Gastrocnemius medialis (tissue), 4 donors: ENCODE measurements at regions not wholly inside any gene's neighbourhood (a gene's known extent, or its start where the extent isn't known, plus 50 kb on each side); places are given as distances from the start of the nearest gene placed in this dataset.

ENCODE experiments used
- ATAC-seq, 2 donors: fragments of 150-250 bp; one replicate each; pipeline ENCODE4 v1.9.1; 2016
- DNase-seq, 2 donors: peaks; one replicate each; pipeline ENCODE4 v3.0.0-alpha.2; 2019
- H3K27ac ChIP-seq, 4 donors: fragments of 200-600 bp; sonication (generic); 1 replicate in 1 of 4; 2 replicates in 3 of 4; pipeline ENCODE4 v1.5.1; 2016 to 2018; ENCODE audit warnings: mild to moderate bottlenecking in 2 of 4, moderate library complexity in 1 of 4
- H3K27me3 ChIP-seq, 3 donors: fragments of 200-600 bp; sonication (generic) in 2 of 3; 1 replicate in 1 of 3; 2 replicates in 2 of 3; pipeline versions ENCODE4 v1.5.1 to v1.6.0; 2016 to 2019; ENCODE audit warnings: mild to moderate bottlenecking in 1 of 3, moderate library complexity in 1 of 3
- H3K36me3 ChIP-seq, 2 donors: fragments of 200-600 bp; sonication (generic) in 1 of 2; one replicate each; pipeline ENCODE4 v1.5.1; 2017 to 2018
- H3K4me1 ChIP-seq, 2 donors: fragments of 200-600 bp; sonication (generic) in 1 of 2; one replicate each; pipeline ENCODE4 v1.5.1; 2016 to 2017; ENCODE audit warnings: mild to moderate bottlenecking in 2 of 2
- H3K4me3 ChIP-seq, 4 donors: fragments of 200-600 bp; sonication (generic) in 3 of 4; 1 replicate in 1 of 4; 2 replicates in 3 of 4; pipeline ENCODE4 v1.5.1; 2016 to 2019; ENCODE audit warnings: mild to moderate bottlenecking in 2 of 4
- H3K9me3 ChIP-seq, 3 donors: fragments of 200-600 bp; sonication (generic) in 2 of 3; 1 replicate in 1 of 3; 2 replicates in 2 of 3; pipeline ENCODE4 v1.5.1; 2016 to 2019
- POLR2A ChIP-seq, 2 donors: fragments of 450-650 bp; IDR thresholded peaks; one replicate each; pipeline ENCODE4 v1.6.1; 2017; ENCODE audit warnings: antibody characterized with exemption in 2 of 2, mild to moderate bottlenecking in 2 of 2, moderate library complexity in 2 of 2
- in situ Hi-C, 4 donors: fragments of 200-750 bp; cut with MboI; loops; one replicate each; pipeline versions ENCODE4 v1.15.0 to v1.8.0; 2017; ENCODE audit warnings: low sequenced_read_pairs in 4 of 4
- intact Hi-C: fragments of 100-400 bp; cut with DNase I; formaldehyde crosslinking; loops from one replicate; pipeline ENCODE4 v1.15.1; 2023; ENCODE audit warnings: low total_unique reads
- TF ChIP-seq, protein P1 (sequence below), 5 experiments: fragments of 450-650 bp in 3 of 5; fragments of 200-600 bp in 2 of 5; sonication (generic) in 2 of 5; IDR thresholded peaks in 4 of 5; conservative IDR thresholded peaks in 1 of 5; 1 replicate in 4 of 5; 2 replicates in 1 of 5; pipeline ENCODE4 v1.5.1; 2016 to 2019; ENCODE audit warnings: antibody characterized with exemption in 5 of 5, mild to moderate bottlenecking in 3 of 5, moderate library complexity in 3 of 5

DNA sequence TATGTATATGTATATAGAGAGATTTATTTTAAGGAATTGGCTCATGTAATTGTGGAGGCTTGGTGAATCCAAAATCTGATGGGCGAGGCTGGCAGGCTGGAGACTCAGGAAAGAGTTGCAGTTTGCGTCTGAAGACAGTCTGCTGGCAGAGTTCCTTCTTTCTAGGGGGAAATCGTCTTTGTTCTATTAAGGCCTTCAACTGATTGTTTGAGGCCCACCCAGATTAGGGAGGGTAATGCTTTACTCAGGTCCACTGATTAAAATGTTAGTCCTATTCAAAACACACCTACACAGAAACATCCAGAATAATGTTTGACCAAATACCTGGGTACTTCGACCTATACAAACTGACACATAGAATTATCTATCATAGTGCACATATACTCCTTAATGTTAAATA, 149.5 kb downstream of the NAA11 start:
- Histone ChIP-seq H3K27me3 (no peaks in the 10 kb centered on the region), H3K36me3 (no peaks in the 10 kb centered on the region), H3K4me1 (no peaks in the 10 kb centered on the region), H3K4me3 (no peak overlapping the region), H3K27ac (no peak overlapping the region), H3K9me3 (no peaks in the 10 kb centered on the region)
- in situ Hi-C loops = no loop called here
- TF ChIP-seq, protein P1, sequence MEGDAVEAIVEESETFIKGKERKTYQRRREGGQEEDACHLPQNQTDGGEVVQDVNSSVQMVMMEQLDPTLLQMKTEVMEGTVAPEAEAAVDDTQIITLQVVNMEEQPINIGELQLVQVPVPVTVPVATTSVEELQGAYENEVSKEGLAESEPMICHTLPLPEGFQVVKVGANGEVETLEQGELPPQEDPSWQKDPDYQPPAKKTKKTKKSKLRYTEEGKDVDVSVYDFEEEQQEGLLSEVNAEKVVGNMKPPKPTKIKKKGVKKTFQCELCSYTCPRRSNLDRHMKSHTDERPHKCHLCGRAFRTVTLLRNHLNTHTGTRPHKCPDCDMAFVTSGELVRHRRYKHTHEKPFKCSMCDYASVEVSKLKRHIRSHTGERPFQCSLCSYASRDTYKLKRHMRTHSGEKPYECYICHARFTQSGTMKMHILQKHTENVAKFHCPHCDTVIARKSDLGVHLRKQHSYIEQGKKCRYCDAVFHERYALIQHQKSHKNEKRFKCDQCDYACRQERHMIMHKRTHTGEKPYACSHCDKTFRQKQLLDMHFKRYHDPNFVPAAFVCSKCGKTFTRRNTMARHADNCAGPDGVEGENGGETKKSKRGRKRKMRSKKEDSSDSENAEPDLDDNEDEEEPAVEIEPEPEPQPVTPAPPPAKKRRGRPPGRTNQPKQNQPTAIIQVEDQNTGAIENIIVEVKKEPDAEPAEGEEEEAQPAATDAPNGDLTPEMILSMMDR (IDR thresholded peaks at IDR 0.05 in 4 of 5, conservative IDR thresholded peaks at IDR 0.05 in 1 of 5) = no peak
- no peak for TF ChIP-seq POLR2A (IDR thresholded peaks at IDR 0.05)
- DNase-seq (no peak), ATAC-seq (no peak)
- intact Hi-C loops = no loop called here

GRCh38 chr4:79175716-79176115, 150.1 kb downstream of the NAA11 start:
- no peak overlapping the region for H3K4me3 ChIP-seq
- intact Hi-C loops (no loop called here), in situ Hi-C loops (no loop called here)
- no peaks in the 10 kb centered on the region for H3K36me3 ChIP-seq
- no peaks in the 10 kb centered on the region for H3K9me3 ChIP-seq
- no peaks in the 10 kb centered on the region for H3K27me3 ChIP-seq
- DNase-seq (no peak), ATAC-seq (no peak)
- no peak overlapping the region for H3K27ac ChIP-seq
- TF ChIP-seq, protein P1 (IDR thresholded peaks at IDR 0.05 in 4 of 5, conservative IDR thresholded peaks at IDR 0.05 in 1 of 5) = no peak
- TF ChIP-seq POLR2A (IDR thresholded peaks at IDR 0.05) = no peak
- H3K4me1 ChIP-seq = no peaks in the 10 kb centered on the region

DNA sequence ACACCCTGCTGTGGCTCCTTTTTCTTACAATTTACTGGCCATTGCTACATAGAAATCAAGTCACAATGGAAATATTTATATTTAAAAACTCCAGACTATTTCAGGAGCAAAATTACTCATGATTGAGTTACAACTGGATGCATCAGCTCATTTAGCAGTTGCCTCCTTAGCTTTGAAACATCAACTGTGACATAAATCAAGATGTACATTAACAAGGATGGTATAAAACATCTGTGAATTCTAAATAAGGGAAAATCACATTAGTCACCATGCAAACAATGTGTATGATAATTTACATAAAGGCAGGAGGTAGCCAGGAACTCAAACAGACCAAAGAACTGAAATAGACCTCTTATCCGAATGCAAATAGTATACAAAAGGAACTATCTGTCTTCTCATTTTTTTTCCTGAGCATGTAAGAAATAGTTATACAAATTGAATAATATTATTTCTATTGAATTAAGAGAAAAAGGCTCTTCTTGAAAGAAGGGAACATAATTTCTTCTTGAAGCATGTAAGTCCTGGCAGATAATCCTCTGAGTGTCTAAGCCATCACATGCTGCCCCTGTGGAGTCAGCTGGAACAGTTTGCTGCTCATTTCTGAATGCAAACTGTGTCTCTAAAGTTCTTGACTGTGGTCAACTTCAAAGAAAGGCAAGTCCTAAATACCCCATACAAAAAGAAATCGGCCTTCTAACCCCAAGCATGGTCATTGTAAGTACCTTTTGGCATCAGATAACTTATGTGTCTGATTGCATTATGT, 151.2 kb downstream of the NAA11 start:
- Histone ChIP-seq H3K4me3 (no peak overlapping the region), H3K27ac (no peak overlapping the region), H3K36me3 (no peaks in the 10 kb centered on the region), H3K27me3 (no peaks in the 10 kb centered on the region), H3K4me1 (no peaks in the 10 kb centered on the region), H3K9me3 (no peaks in the 10 kb centered on the region)
- TF ChIP-seq, protein P1 (IDR thresholded peaks at IDR 0.05 in 4 of 5, conservative IDR thresholded peaks at IDR 0.05 in 1 of 5) = no peak
- TF ChIP-seq POLR2A (IDR thresholded peaks at IDR 0.05) = no peak
- intact Hi-C loops (no loop called here), in situ Hi-C loops (no loop called here)
- ATAC-seq (no peak), DNase-seq (no peak)

DNA sequence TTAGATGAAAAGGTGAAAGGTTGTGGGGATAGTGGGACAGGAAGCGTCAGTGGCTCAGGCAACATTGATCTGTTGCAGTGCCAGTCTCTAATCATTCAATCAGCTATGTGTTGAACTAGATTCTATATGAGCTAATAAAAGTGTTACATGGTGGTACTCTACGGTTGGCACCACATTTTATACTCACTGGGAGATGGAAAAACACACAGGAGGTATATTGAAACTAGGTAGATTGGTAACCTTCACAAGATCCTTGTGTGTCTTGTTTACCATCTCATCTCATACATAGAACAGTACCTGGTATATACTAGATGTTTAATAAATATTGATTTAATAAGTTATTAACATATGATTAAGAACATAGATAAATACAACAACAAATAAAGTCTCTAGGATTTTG, 152.7 kb downstream of the NAA11 start:
- Histone ChIP-seq H3K4me1 (no peaks in the 10 kb centered on the region), H3K27ac (no peak overlapping the region), H3K36me3 (no peaks in the 10 kb centered on the region), H3K4me3 (no peak overlapping the region), H3K27me3 (no peaks in the 10 kb centered on the region), H3K9me3 (no peaks in the 10 kb centered on the region)
- no peak for TF ChIP-seq POLR2A (IDR thresholded peaks at IDR 0.05)
- TF ChIP-seq, protein P1 (IDR thresholded peaks at IDR 0.05 in 4 of 5, conservative IDR thresholded peaks at IDR 0.05 in 1 of 5) = no peak
- in situ Hi-C loops (no loop called here), intact Hi-C loops (no loop called here)
- DNase-seq (no peak), ATAC-seq (no peak)

GRCh38 chr4:79170077-79170476, 155.8 kb downstream of the NAA11 start:
- TF ChIP-seq, protein P1 (IDR thresholded peaks at IDR 0.05 in 4 of 5, conservative IDR thresholded peaks at IDR 0.05 in 1 of 5) = no peak
- no peak for TF ChIP-seq POLR2A (IDR thresholded peaks at IDR 0.05)
- Histone ChIP-seq H3K9me3 (no peaks in the 10 kb centered on the region), H3K4me1 (no peaks in the 10 kb centered on the region), H3K36me3 (no peaks in the 10 kb centered on the region), H3K27me3 (no peaks in the 10 kb centered on the region), H3K27ac (no peak overlapping the region), H3K4me3 (no peak overlapping the region)
- in situ Hi-C loops (no loop called here), intact Hi-C loops (no loop called here)
- DNase-seq (no peak), ATAC-seq (no peak)
